ENCODE measurements at regions not wholly inside any gene's neighbourhood (a gene's known extent, or its start where the extent isn't known, plus 50 kb on each side); places are given as distances from the start of the nearest gene placed in this dataset.

DNA sequence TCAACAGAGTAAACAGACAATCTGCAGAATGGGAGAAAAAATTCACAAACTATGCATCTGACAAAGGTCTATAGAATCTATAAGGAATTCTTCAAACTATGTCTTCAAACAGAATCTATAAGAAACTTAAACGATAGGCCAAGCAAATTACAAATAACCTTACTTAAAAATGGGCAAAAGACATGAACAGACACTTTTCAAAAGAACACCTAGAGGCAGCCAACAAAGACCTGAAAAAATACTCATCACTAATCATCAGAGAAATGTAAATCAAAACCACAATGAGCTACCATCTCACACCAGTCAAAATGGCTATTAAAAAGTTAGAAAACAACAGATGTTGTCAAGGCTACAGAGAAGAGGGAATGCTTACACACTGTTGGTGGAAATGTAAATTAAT lies 81.3 kb downstream of the ID4 start:
- TF ChIP-seq EZH2 (IDR thresholded peaks at IDR 0.05; ENCODE audit: borderline replicate concordance, control insufficient read depth, low read depth, low read length) (no peak), POLR2A (IDR thresholded peaks at IDR 0.05; ENCODE audit: low read depth, low read length) (no peak), SREBF1 (IDR thresholded peaks at IDR 0.05; ENCODE audit: low read length) (no peak), RFX5 (IDR thresholded peaks at IDR 0.05; ENCODE audit: low read depth, low read length) (no peak), KAT2A (conservative IDR thresholded peaks at IDR 0.05; ENCODE audit: control insufficient read depth, low read depth, low read length) (no peak), TCF7 (IDR thresholded peaks at IDR 0.05; ENCODE audit: borderline replicate concordance) (no peak), POLR2AphosphoS5 (IDR thresholded peaks at IDR 0.05; ENCODE audit: low read length) (no peak), SIN3A (IDR thresholded peaks at IDR 0.05; ENCODE audit: low read depth, low read length) (no peak), FOXK2 (IDR thresholded peaks at IDR 0.05) (no peak)
- TF ChIP-seq, protein P1, sequence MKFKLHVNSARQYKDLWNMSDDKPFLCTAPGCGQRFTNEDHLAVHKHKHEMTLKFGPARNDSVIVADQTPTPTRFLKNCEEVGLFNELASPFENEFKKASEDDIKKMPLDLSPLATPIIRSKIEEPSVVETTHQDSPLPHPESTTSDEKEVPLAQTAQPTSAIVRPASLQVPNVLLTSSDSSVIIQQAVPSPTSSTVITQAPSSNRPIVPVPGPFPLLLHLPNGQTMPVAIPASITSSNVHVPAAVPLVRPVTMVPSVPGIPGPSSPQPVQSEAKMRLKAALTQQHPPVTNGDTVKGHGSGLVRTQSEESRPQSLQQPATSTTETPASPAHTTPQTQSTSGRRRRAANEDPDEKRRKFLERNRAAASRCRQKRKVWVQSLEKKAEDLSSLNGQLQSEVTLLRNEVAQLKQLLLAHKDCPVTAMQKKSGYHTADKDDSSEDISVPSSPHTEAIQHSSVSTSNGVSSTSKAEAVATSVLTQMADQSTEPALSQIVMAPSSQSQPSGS (IDR thresholded peaks at IDR 0.05; ENCODE audit: low read length): no peak
- TF ChIP-seq, protein P2, sequence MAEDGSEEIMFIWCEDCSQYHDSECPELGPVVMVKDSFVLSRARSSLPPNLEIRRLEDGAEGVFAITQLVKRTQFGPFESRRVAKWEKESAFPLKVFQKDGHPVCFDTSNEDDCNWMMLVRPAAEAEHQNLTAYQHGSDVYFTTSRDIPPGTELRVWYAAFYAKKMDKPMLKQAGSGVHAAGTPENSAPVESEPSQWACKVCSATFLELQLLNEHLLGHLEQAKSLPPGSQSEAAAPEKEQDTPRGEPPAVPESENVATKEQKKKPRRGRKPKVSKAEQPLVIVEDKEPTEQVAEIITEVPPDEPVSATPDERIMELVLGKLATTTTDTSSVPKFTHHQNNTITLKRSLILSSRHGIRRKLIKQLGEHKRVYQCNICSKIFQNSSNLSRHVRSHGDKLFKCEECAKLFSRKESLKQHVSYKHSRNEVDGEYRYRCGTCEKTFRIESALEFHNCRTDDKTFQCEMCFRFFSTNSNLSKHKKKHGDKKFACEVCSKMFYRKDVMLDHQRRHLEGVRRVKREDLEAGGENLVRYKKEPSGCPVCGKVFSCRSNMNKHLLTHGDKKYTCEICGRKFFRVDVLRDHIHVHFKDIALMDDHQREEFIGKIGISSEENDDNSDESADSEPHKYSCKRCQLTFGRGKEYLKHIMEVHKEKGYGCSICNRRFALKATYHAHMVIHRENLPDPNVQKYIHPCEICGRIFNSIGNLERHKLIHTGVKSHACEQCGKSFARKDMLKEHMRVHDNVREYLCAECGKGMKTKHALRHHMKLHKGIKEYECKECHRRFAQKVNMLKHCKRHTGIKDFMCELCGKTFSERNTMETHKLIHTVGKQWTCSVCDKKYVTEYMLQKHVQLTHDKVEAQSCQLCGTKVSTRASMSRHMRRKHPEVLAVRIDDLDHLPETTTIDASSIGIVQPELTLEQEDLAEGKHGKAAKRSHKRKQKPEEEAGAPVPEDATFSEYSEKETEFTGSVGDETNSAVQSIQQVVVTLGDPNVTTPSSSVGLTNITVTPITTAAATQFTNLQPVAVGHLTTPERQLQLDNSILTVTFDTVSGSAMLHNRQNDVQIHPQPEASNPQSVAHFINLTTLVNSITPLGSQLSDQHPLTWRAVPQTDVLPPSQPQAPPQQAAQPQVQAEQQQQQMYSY (CRISPR knock-in tag; IDR thresholded peaks at IDR 0.05): no peak
- TF ChIP-seq, protein P3, sequence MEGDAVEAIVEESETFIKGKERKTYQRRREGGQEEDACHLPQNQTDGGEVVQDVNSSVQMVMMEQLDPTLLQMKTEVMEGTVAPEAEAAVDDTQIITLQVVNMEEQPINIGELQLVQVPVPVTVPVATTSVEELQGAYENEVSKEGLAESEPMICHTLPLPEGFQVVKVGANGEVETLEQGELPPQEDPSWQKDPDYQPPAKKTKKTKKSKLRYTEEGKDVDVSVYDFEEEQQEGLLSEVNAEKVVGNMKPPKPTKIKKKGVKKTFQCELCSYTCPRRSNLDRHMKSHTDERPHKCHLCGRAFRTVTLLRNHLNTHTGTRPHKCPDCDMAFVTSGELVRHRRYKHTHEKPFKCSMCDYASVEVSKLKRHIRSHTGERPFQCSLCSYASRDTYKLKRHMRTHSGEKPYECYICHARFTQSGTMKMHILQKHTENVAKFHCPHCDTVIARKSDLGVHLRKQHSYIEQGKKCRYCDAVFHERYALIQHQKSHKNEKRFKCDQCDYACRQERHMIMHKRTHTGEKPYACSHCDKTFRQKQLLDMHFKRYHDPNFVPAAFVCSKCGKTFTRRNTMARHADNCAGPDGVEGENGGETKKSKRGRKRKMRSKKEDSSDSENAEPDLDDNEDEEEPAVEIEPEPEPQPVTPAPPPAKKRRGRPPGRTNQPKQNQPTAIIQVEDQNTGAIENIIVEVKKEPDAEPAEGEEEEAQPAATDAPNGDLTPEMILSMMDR (IDR thresholded peaks at IDR 0.05 in 2 of 3, conservative IDR thresholded peaks at IDR 0.05 in 1 of 3; ENCODE audit: control insufficient read depth in 2 of 3, extremely low read depth in 1 of 3, insufficient read depth in 1 of 3, low read depth in 3 of 3, low read length in 3 of 3): no peak
- TF ChIP-seq, protein P4, sequence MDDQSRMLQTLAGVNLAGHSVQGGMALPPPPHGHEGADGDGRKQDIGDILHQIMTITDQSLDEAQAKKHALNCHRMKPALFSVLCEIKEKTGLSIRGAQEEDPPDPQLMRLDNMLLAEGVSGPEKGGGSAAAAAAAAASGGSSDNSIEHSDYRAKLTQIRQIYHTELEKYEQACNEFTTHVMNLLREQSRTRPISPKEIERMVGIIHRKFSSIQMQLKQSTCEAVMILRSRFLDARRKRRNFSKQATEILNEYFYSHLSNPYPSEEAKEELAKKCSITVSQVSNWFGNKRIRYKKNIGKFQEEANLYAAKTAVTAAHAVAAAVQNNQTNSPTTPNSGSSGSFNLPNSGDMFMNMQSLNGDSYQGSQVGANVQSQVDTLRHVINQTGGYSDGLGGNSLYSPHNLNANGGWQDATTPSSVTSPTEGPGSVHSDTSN (IDR thresholded peaks at IDR 0.05; ENCODE audit: insufficient replicate concordance, low read depth, low read length): no peak

All from GM12878 (cell line).